Activated CD8-positive, alpha-beta memory T cell treated with anti-CD3 and anti-CD28 coated beads for 4 hours (primary cell): ENCODE measurements at regions not wholly inside any gene's neighbourhood (a gene's known extent, or its start where the extent isn't known, plus 50 kb on each side); places are given as distances from the start of the nearest gene placed in this dataset.
"Not testable (repeated sequence)": the region's sequence is repeated elsewhere in the genome, so short reads cannot be mapped to it uniquely, and the experiment has no call there.

ENCODE experiments used
- DNase-seq, 2 donors: peaks; one replicate each; pipeline ENCODE4 v3.0.0-alpha.2; 2020; ENCODE audit warnings: low read depth in 2 of 2

- DNase-seq: no peak
These were observed 118.7 kb upstream of the SLCO6A1 start for GRCh38 chr5:102617191-102618187.

GRCh38 chr5:102622262-102622661 is 123.5 kb upstream of the SLCO6A1 start:
- no peak for DNase-seq

GRCh38 chr5:102623329-102624065 is 124.7 kb upstream of the SLCO6A1 start:
- DNase-seq: no peak

- DNase-seq: no peak
These were observed 125.6 kb upstream of the SLCO6A1 start for GRCh38 chr5:102624405-102624804.

GRCh38 chr5:102625468-102625867 is 126.7 kb upstream of the SLCO6A1 start:
- no peak for DNase-seq

GRCh38 chr5:102625928-102626327 is 127.1 kb upstream of the SLCO6A1 start:
- no peak for DNase-seq

- no peak for DNase-seq
These were observed 127.8 kb upstream of the PAM start for GRCh38 chr5:102627315-102627714.

- no peak for DNase-seq
These were observed 126.5 kb upstream of the PAM start for GRCh38 chr5:102628441-102629175.

- no peak for DNase-seq
These were observed 125.1 kb upstream of the PAM start for GRCh38 chr5:102629827-102630605.

- DNase-seq: not testable (repeated sequence)
These were observed 119.7 kb upstream of the PAM start for GRCh38 chr5:102635399-102635798.

GRCh38 chr5:102638316-102638715 is 116.8 kb upstream of the PAM start:
- no peak for DNase-seq

GRCh38 chr5:102638912-102639652 is 116.0 kb upstream of the PAM start:
- DNase-seq: no peak

GRCh38 chr5:102649731-102650130 is 105.4 kb upstream of the PAM start:
- DNase-seq: no peak

- no peak for DNase-seq
These were observed 103.6 kb upstream of the PAM start for GRCh38 chr5:102651466-102651865.

- no peak for DNase-seq
These were observed 100.4 kb upstream of the PAM start for GRCh38 chr5:102654559-102655349.

GRCh38 chr5:102659151-102659550 is 96.0 kb upstream of the PAM start:
- no peak for DNase-seq

GRCh38 chr5:102660111-102660510 is 95.0 kb upstream of the PAM start:
- DNase-seq: no peak

- no peak for DNase-seq
These were observed 91.2 kb upstream of the PAM start for GRCh38 chr5:102663749-102664530.
